Activated T-cell treated with anti-CD3 and anti-CD28 coated beads, Interleukin-2, amount 50 U/mL, for 48 hours (primary cell): ENCODE measurements at regions not wholly inside any gene's neighbourhood (a gene's known extent, or its start where the extent isn't known, plus 50 kb on each side); places are given as distances from the start of the nearest gene placed in this dataset.
"Not testable (repeated sequence)": the region's sequence is repeated elsewhere in the genome, so short reads cannot be mapped to it uniquely, and the experiment has no call there.

Experiments
- DNase-seq, 2 experiments: peaks; one replicate each; pipeline ENCODE4 v3.0.0-alpha.2; 2020

DNA sequence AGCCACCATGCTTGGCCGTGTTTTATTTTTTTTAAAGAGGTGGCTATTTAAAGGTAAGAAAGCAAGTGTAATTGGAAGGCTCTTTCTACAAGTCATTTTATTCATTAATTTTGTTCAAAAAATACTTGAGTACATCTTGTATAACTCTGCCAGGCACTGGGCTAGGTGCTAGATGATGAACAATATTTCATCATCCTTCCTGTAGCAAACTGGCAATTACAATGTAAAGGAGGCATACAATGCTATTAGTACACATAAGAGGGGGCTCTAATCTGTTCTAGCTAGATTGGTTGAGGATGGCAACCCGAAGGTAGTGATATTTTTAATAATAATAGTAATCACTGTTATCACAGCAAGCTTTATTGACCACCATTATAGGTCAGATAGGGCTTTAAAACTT is 215.5 kb upstream of the KLF14 start:
- no peak for DNase-seq

DNA sequence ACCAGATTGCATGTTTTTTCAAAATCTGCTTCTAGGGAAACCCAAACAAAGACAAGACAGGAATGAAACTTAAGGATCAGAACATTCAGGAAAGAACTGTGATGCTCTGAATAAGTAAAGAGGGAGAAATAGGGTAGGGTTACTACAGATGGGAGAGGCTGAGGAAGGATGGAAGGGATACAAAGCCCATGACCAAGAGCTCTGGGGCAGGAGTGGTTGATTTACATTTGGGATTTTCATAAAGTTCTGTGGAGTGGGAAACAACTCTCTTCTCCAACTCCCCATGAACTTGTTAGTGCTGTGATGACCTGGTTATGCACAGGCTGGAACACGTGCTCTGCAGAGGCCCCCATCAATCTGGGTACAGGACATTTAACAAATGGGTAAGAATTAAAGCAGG is 216.0 kb upstream of the KLF14 start:
- no peak for DNase-seq

- DNase-seq, result peak in 1 of 2 experiments; percentile 48
Observed at GRCh38 chr7:130950741-130951140, 216.7 kb upstream of the KLF14 start.

DNA sequence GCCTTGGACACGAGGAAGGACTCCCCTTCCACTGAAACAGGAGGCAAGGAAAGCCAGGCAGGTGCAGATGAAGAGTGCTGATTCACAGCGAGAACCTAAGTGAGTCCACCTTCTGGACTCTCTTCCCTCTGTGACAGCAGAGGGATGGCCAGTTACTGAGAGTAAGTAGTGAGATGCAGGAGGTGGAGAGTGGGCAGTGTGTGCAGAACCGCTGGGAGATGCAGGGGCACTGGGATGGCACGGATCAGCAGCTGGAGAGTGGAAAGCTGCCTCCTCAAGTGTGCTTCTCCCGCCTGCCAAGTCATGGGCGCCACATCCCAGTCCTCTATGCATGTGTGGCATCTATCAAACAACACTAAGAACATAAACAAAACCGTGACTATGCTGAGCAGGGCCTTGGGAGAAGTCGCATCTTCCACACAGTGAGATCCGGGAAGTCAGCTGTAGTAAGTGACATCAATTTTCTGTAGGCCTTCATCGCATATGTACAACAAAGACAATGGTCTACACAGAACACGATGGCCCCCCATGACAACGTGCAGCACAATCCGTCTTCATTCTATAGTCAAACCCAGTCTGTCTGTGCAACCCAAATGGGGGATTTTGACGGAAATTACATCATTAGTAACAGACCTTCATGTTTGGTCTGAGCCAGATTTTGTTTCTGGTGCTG is 217.4 kb upstream of the KLF14 start:
- DNase-seq, result peak in 1 of 2 experiments; percentile 49

GRCh38 chr7:130951976-130952876 is 218.2 kb upstream of the KLF14 start:
- DNase-seq, result peak in 1 of 2 experiments; percentile 41

DNA sequence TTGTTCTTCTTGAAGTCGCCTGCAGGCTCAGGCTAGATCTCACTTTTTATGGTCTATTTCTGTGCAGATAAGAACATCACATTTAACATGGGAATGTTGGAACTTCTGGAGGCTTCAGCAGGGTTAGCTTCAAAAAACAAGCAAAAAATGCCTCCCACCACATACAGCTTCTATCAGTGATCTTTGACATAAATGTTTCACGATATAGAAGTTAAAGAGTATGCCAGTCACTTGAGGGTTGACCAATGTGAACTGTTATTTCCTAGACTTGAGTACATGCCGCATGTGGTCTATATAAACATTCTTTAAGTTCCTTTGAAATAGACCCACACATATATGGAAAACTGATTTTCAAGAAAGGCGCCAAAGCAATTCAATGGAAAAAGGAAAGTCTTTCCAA is 219.2 kb upstream of the KLF14 start:
- no peak for DNase-seq

GRCh38 chr7:130954918-130955564 is 221.0 kb upstream of the KLF14 start:
- DNase-seq, result no peak

GRCh38 chr7:130955565-130955919 is 221.5 kb upstream of the KLF14 start:
- DNase-seq, result no peak

GRCh38 chr7:130956417-130957136 is 222.6 kb upstream of the KLF14 start:
- DNase-seq, result no peak

DNA sequence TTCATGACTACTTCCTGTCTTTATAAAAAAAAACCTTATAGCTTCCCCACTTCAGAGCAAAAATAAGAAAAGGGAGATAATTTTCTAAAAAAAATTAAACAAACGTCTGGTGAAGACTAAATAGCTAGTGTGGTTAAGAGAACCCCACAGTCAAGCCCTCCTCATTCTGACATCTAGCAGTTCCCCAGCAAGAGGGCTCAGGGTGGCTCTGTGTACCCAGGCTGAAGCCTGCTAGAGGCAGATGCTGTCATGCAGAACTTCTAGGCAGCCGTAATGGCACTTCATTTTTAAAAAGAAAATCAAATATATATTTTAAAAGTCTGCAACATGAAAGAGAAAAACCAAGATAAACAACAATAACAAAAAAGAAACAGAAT is 223.1 kb upstream of the KLF14 start:
- no peak for DNase-seq

- DNase-seq, result not testable (repeated sequence)
Observed at GRCh38 chr7:130957722-130958435, 223.9 kb upstream of the KLF14 start.

DNA sequence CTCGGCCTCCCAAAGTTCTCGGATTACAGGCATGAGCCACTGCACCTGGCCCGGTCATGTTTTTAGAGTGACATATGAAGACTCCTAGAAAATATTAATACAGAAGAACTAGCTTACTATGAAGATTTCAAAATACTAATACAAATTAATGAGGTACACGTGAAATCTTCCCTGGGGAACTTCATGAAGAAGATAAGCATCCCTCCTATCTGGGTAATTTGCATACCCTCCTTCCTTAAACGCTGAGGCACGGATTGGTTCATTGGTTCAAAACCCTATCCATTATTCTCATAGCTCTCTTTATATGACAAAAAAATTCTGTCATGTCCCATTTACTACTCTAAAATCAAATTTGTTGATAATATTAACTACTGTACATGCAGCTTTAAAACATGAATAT is 224.8 kb upstream of the KLF14 start:
- DNase-seq, result no peak

- DNase-seq, result no peak
Observed at GRCh38 chr7:130959743-130960207, 225.8 kb upstream of the KLF14 start.

DNA sequence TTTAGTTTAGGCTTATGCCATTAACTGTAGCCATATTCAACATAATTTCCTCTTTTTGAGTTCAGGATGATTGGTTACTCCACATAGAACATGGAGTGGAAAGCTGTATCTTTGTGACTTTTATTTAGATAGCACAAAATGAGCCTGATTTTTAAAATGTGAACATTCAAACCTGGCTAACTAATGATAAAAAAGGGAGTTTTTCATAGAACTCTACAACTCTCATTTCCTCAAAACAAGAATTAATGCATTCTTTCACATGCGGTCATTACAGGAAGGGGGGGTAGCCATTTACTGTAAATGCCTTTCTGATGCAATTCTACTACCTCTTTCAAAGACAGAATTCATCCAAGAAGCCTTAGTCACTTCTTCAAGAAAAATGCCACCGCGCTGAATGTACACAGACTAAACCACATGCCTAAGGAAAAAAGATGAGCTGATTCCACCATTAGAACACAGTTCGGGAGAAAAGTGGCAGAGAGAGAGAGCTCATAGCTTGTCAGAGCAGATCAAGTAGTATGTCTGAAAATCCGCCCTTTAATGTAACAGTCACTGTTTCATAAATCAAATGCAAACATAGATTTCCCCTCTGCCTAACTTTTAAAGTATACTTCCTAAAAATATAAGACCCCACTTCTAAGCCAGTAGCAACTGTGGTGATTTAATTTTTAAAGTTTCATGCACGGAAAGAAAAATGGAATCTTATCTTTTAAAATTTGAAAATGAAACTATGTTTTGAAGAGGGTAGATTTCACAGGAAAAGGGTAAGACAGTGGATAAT is 226.4 kb upstream of the KLF14 start:
- no peak for DNase-seq

GRCh38 chr7:130961128-130961601 is 227.2 kb upstream of the KLF14 start:
- peak; percentile 83 to 84 for DNase-seq

GRCh38 chr7:130962109-130962508 is 228.1 kb upstream of the KLF14 start:
- no peak for DNase-seq

DNA sequence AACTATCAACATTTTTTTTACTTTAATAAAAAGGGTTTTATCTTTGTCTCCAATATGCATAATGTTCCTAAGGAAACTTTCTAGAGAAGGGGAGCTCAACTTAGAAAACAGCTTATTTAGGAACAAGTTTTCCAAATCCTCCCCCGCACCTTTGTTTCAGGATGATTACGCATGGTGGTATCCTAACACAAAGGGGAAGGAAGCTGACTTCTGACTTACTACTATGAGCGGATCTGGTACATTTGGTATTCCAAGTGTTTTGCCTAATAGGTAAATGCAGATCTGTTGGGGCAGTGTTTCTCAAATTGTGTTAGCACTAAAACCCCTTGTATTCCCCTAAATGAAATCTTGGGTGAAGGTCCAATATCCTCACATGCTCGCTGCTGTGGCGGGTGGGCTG is 229.3 kb upstream of the KLF14 start:
- no peak for DNase-seq

- DNase-seq, result no peak
Observed at GRCh38 chr7:130965515-130965914, 231.5 kb upstream of the KLF14 start.

DNA sequence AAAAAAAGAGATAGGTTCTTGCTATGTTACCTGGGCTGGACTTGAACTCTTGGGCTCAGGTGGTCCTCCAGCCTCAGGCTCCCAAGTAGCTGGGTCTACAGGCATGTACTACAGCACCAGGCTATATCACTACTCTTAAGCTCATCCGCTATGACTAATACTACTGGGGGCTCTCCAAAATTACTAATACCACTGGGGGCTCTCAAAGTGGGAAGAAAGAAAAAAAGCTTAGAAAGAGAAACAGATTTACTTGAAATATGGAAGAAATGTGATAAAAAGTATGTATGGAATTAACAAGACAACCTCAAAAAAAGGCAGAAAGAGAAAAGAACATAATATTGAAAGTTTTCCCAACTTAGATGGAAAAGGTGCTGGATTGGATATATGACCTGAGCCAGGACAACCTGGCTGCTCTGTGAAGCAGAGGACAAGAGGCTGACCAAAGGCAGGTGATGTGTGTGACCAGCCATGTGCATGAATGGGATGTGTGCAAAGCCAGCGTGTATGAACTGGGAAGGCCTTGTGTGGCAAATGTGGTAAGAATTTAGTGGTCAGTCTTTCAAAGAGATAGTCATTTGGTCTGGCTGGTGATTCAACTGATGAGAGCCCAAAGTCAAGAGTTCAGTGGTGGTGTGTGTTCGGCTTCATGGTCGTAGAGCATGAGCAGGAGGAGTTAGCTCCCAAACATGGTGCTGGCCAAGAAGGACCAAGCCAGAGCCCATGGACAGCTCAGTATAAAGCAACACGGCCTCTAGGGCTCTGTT is 232.4 kb upstream of the KLF14 start:
- DNase-seq, result no peak

GRCh38 chr7:130970196-130970595 is 236.2 kb upstream of the KLF14 start:
- DNase-seq, result no peak

- no peak for DNase-seq
Observed at GRCh38 chr7:130970696-130971095, 236.7 kb upstream of the KLF14 start.
